Brain microvascular endothelial cell (primary cell): ENCODE measurements at regions not wholly inside any gene's neighbourhood (a gene's known extent, or its start where the extent isn't known, plus 50 kb on each side); places are given as distances from the start of the nearest gene placed in this dataset.
"Not testable (repeated sequence)": the region's sequence is repeated elsewhere in the genome, so short reads cannot be mapped to it uniquely, and the experiment has no call there.

ENCODE experiments used
- DNase-seq: peaks from one replicate; pipeline ENCODE4 v3.0.0-alpha.2; 2020
- H3K27ac ChIP-seq: fragments of 250-450 bp; sonication (Bioruptor Pico); 2 replicates; pipeline ENCODE4 v1.5.1; 2020; ENCODE audit warnings: mild to moderate bottlenecking, moderate library complexity
- H3K27me3 ChIP-seq: fragments of 250-450 bp; sonication (Bioruptor Pico); replicated peaks from 2 replicates; pipeline ENCODE4 v1.5.1; 2020; ENCODE audit warnings: mild to moderate bottlenecking
- H3K36me3 ChIP-seq: fragments of 250-450 bp; sonication (Bioruptor Pico); replicated peaks from 2 replicates; pipeline ENCODE4 v1.5.1; 2020; ENCODE audit warnings: mild to moderate bottlenecking
- H3K4me3 ChIP-seq: 2 replicates; pipeline ENCODE4 v1.5.1; 2011; ENCODE audit warnings: low read depth, mild to moderate bottlenecking, control low read depth, low read length, moderate library complexity
- CTCF ChIP-seq: IDR thresholded peaks from 2 replicates; pipeline ENCODE4 v1.5.1; 2011; ENCODE audit warnings: low read depth, mild to moderate bottlenecking, moderate library complexity, low read length, control low read depth, inconsistent platforms; ENCODE audit errors: missing control alignments
- in situ Hi-C: cut with HindIII; loops from 2 replicates; pipeline ENCODE4 v1.10.0; 2017; ENCODE audit warnings: low sequenced_read_pairs, low pct_ligation_motif_present

GRCh38 chrY:19567051-19567921, 177.2 kb downstream of the KDM5D start:
- DNase-seq, result peak; percentile 0
- H3K27ac ChIP-seq, result no peak overlapping the region
- no peaks in the 10 kb centered on the region for H3K27me3 ChIP-seq
- no peaks in the 10 kb centered on the region for H3K36me3 ChIP-seq
- in situ Hi-C loops, result no loop called here
- H3K4me3 ChIP-seq, result no peak overlapping the region
- TF ChIP-seq CTCF, result no peak

GRCh38 chrY:19559161-19559560, 185.4 kb downstream of the KDM5D start:
- Histone ChIP-seq H3K27me3 (no peaks in the 10 kb centered on the region), H3K4me3 (no peak overlapping the region), H3K27ac (no peak overlapping the region), H3K36me3 (no peaks in the 10 kb centered on the region)
- TF ChIP-seq CTCF, result no peak
- no peak for DNase-seq
- in situ Hi-C loops, result no loop called here

DNA sequence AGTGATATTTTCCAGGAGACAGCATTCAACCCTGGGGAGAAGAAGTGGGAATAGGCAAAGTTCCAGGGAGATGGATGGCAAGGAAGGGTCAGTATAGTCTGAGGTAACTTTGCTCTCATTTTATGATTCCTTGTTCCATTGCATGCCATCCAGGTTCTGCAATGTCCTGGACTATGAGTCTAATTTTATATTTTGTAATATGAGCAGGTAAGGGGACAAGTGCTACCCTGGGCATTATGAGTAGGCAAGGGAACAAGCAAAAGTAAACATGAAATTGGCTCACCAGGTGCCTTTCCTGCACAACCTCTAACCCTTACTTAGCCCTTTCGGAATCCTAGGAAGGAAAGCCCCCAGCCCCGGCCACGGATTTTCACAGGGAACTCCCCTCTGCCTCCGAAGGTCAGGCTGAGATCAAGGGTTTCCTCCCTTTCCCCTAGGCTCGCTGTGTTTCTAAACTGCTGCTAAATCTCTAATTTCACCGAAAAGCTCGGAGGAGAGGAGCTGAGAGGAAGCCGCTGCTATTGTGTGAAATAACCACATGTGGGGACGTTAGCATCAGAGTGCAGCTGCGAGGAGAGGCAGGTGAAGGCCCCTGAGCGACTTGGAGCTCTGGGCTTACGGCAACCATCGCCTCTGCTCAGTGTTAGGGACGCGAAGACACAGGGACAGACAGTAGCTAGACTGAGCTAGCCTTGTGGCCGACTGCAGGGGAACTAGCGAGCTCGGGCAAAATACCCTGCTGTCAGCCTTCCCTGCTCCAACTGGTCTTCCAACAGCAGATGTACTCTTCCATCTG, 194.7 kb downstream of the KDM5D start:
- in situ Hi-C loops, result no loop called here
- DNase-seq, result no peak
- no peak for TF ChIP-seq CTCF
- no peak overlapping the region for H3K27ac ChIP-seq
- H3K36me3 ChIP-seq, result no peaks in the 10 kb centered on the region
- no peaks in the 10 kb centered on the region for H3K27me3 ChIP-seq
- no peak overlapping the region for H3K4me3 ChIP-seq

GRCh38 chrY:19541475-19542306, 202.8 kb downstream of the KDM5D start:
- TF ChIP-seq CTCF, result no peak
- Histone ChIP-seq H3K4me3 (no peak overlapping the region), H3K27me3 (no peaks in the 10 kb centered on the region), H3K27ac (no peak overlapping the region), H3K36me3 (no peaks in the 10 kb centered on the region)
- in situ Hi-C loops, result no loop called here
- DNase-seq, result no peak

GRCh38 chrY:19535697-19536096, 208.8 kb downstream of the KDM5D start:
- H3K27me3 ChIP-seq, H3K36me3 ChIP-seq, H3K4me3 ChIP-seq, DNase-seq, in situ Hi-C loops, H3K27ac ChIP-seq: not testable (repeated sequence)
